Tibial nerve (tissue), 4 donors: ENCODE measurements at regions not wholly inside any gene's neighbourhood (a gene's known extent, or its start where the extent isn't known, plus 50 kb on each side); places are given as distances from the start of the nearest gene placed in this dataset.
A peak's percentile ranks its signal among the peaks of the same experiment; 100 is the strongest.
"Not testable (repeated sequence)": the region's sequence is repeated elsewhere in the genome, so short reads cannot be mapped to it uniquely, and the experiment has no call there.

Experiments used
- DNase-seq, 2 donors: peaks; one replicate each; pipeline ENCODE4 v3.0.0-alpha.2; 2019; ENCODE audit warnings: low spot score in 2 of 2
- H3K27ac ChIP-seq, 4 donors: fragments of 200-600 bp; sonication (generic) in 3 of 4; one replicate each; pipeline ENCODE4 v1.5.1; 2017 to 2019; ENCODE audit warnings: mild to moderate bottlenecking in 1 of 4
- H3K27me3 ChIP-seq, 2 donors: fragments of 200-600 bp; sonication (generic) in 1 of 2; one replicate each; pipeline versions ENCODE4 v1.5.1 to v1.6.0; 2017 to 2019
- H3K36me3 ChIP-seq, 3 donors: fragments of 200-600 bp; sonication (generic); one replicate each; pipeline ENCODE4 v1.5.1; 2018 to 2019
- H3K4me1 ChIP-seq, 4 donors: fragments of 200-600 bp; sonication (generic) in 3 of 4; one replicate each; pipeline ENCODE4 v1.5.1; 2017 to 2019
- H3K4me3 ChIP-seq, 4 donors: fragments of 200-600 bp; sonication (generic) in 3 of 4; one replicate each; pipeline ENCODE4 v1.5.1; 2017 to 2019; ENCODE audit warnings: mild to moderate bottlenecking in 1 of 4, moderate library complexity in 1 of 4
- H3K9me3 ChIP-seq, 4 donors: fragments of 200-600 bp; sonication (generic) in 3 of 4; one replicate each; pipeline ENCODE4 v1.5.1; 2017 to 2019
- WGBS, 2 donors: methylation state at CpG; one replicate each; pipeline ENCODE4 v1.1.5; 2018; 5-methylcytosine and 5-hydroxymethylcytosine counted together
- TF ChIP-seq, protein P1 (sequence below), 5 experiments: fragments of 200-600 bp in 3 of 5; fragments of 450-650 bp in 2 of 5; sonication (generic) in 3 of 5; IDR thresholded peaks; one replicate each; pipeline ENCODE4 v1.5.1; 2016 to 2019; ENCODE audit warnings: antibody characterized with exemption in 5 of 5, mild to moderate bottlenecking in 3 of 5, moderate library complexity in 2 of 5

GRCh38 chr1:46878173-46878782 is 63.0 kb downstream of the CYP4A11 start:
- H3K4me3 ChIP-seq, H3K27ac ChIP-seq, H3K9me3 ChIP-seq, H3K4me1 ChIP-seq, H3K27me3 ChIP-seq, H3K36me3 ChIP-seq: not testable (repeated sequence)
- DNase-seq, result peak in 1 of 2 donors; percentile 41
- TF ChIP-seq, protein P1, sequence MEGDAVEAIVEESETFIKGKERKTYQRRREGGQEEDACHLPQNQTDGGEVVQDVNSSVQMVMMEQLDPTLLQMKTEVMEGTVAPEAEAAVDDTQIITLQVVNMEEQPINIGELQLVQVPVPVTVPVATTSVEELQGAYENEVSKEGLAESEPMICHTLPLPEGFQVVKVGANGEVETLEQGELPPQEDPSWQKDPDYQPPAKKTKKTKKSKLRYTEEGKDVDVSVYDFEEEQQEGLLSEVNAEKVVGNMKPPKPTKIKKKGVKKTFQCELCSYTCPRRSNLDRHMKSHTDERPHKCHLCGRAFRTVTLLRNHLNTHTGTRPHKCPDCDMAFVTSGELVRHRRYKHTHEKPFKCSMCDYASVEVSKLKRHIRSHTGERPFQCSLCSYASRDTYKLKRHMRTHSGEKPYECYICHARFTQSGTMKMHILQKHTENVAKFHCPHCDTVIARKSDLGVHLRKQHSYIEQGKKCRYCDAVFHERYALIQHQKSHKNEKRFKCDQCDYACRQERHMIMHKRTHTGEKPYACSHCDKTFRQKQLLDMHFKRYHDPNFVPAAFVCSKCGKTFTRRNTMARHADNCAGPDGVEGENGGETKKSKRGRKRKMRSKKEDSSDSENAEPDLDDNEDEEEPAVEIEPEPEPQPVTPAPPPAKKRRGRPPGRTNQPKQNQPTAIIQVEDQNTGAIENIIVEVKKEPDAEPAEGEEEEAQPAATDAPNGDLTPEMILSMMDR (IDR thresholded peaks at IDR 0.05), result peak in 4 of 5 experiments; percentile 15 to 33 (median 24)
- WGBS, 2 donors, result 36 to 39% methylated on average over 3 of the region's 3 CpGs

- H3K27ac ChIP-seq, result not testable (repeated sequence)
Measured at GRCh38 chr1:46876093-46876492, 65.2 kb downstream of the CYP4A11 start.

More at GRCh38 chr1:46876093-46876492, 65.2 kb downstream of the CYP4A11 start:
- not testable (repeated sequence) for H3K9me3 ChIP-seq, H3K4me1 ChIP-seq, H3K27me3 ChIP-seq, H3K4me3 ChIP-seq, H3K36me3 ChIP-seq, DNase-seq
- TF ChIP-seq, protein P1 (IDR thresholded peaks at IDR 0.05), result peak in 4 of 5 experiments; percentile 14 to 19 (median 15)
- WGBS, 2 donors, result 43 to 50% methylated on average over 4 of the region's 4 CpGs
